Hepatocyte (in vitro differentiated cells): ENCODE measurements at regions not wholly inside any gene's neighbourhood (a gene's known extent, or its start where the extent isn't known, plus 50 kb on each side); places are given as distances from the start of the nearest gene placed in this dataset.

Experiments
- DNase-seq: peaks from one replicate; pipeline ENCODE4 v3.0.0-alpha.2; 2016; ENCODE audit warnings: low spot score
- H2AFZ ChIP-seq: fragments of 200-600 bp; sonication (generic); 2 replicates; pipeline ENCODE4 v1.6.0; 2016; ENCODE audit warnings: antibody characterized with exemption, mild to moderate bottlenecking
- H3K27ac ChIP-seq: fragments of 200-600 bp; sonication (generic); 2 replicates; pipeline ENCODE4 v1.5.1; 2016; ENCODE audit warnings: mild to moderate bottlenecking
- H3K27me3 ChIP-seq: fragments of 200-600 bp; sonication (generic); 2 replicates; pipeline ENCODE4 v1.6.1; 2016
- H3K36me3 ChIP-seq: fragments of 200-600 bp; sonication (generic); replicated peaks from 2 replicates; pipeline ENCODE4 v1.5.1; 2016; ENCODE audit warnings: low read depth; ENCODE audit not compliant: insufficient read depth
- H3K4me1 ChIP-seq: fragments of 200-600 bp; sonication (generic); 2 replicates; pipeline ENCODE4 v1.5.1; 2016; ENCODE audit warnings: mild to moderate bottlenecking, moderate library complexity; ENCODE audit not compliant: insufficient read depth
- H3K4me2 ChIP-seq: fragments of 200-600 bp; sonication (generic); 2 replicates; pipeline ENCODE4 v1.6.0; 2016
- H3K4me3 ChIP-seq: fragments of 200-600 bp; sonication (generic); 2 replicates; pipeline ENCODE4 v1.5.1; 2016; ENCODE audit warnings: mild to moderate bottlenecking
- H3K79me2 ChIP-seq: fragments of 200-600 bp; sonication (generic); 2 replicates; pipeline ENCODE4 v1.6.0; 2017; ENCODE audit warnings: mild to moderate bottlenecking
- H3K9me2 ChIP-seq: fragments of 200-600 bp; sonication (generic); replicated peaks from 2 replicates; pipeline ENCODE4 v1.6.0; 2017; ENCODE audit warnings: mild to moderate bottlenecking; ENCODE audit not compliant: insufficient read depth
- H3K9me3 ChIP-seq: fragments of 200-600 bp; sonication (generic); 2 replicates; pipeline ENCODE4 v1.5.1; 2016; ENCODE audit warnings: low read depth, mild to moderate bottlenecking
- H4K20me1 ChIP-seq: fragments of 200-600 bp; sonication (generic); 2 replicates; pipeline ENCODE4 v1.6.0; 2016; ENCODE audit warnings: mild to moderate bottlenecking; ENCODE audit not compliant: insufficient read depth, poor library complexity, severe bottlenecking
- CTCF ChIP-seq: fragments of 200-600 bp; sonication (generic); IDR thresholded peaks from 2 replicates; pipeline ENCODE4 v1.5.1; 2016; ENCODE audit warnings: antibody characterized with exemption, mild to moderate bottlenecking; ENCODE audit not compliant: poor library complexity
- EZH2 ChIP-seq: fragments of 200-600 bp; sonication (generic); IDR thresholded peaks from 2 replicates; pipeline ENCODE4 v1.6.1; 2016; ENCODE audit warnings: antibody characterized with exemption, mild to moderate bottlenecking, borderline replicate concordance
- EZH2phosphoT487 ChIP-seq: fragments of 200-600 bp; sonication (generic); IDR thresholded peaks from one replicate; pipeline ENCODE4 v1.6.1; 2018; ENCODE audit warnings: antibody characterized with exemption, mild to moderate bottlenecking, low read depth, moderate library complexity; ENCODE audit not compliant: unreplicated experiment, severe bottlenecking
- WGBS: methylation state at CpG from one replicate; pipeline ENCODE4 v1.1.6; 2016; ENCODE audit warnings: low lambda C conversion rate; ENCODE audit errors: missing lambda C conversion rate; 5-methylcytosine and 5-hydroxymethylcytosine counted together

DNA sequence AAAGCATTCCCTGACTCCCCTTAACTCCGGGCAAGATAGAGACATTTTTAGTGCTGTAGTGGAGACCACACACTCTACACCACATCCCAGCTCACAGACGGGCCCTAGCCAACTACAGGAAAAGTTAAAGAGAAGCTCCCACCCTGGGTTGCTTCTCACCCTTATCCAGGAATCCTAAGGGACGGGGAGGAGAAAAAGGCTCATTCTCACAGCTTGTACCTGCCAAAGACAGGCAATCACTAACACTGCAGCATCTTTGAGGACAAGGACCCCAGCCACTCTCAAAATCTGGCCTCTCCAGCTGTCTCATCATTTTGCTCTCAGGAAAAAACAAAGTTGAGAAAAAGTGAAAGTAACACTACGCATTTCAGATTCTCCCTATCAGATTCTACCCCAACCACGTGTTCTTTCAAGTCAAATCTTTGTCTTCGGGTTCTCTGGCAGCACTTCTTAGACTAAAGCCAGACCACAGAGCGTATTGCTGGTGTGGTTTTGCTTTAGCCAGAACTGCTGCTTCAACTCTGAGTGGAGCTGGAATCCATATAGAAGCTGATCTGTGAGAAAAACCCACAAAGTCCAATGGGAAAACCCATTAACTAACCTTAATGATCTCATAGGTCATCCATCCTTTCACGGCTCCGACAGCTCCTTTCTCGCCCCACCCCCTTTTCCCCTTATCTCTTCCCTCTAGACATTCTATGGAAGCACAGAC is 605.9 kb upstream of the DIPK2B start:
- H4K20me1 ChIP-seq: no peaks in the 10 kb centered on the region
- peak; percentile 24 for DNase-seq
- H3K4me3 ChIP-seq: no peak overlapping the region
- no peaks in the 10 kb centered on the region for H3K4me1 ChIP-seq
- no peaks in the 10 kb centered on the region for H3K9me3 ChIP-seq
- no peaks in the 10 kb centered on the region for H3K27me3 ChIP-seq
- H3K9me2 ChIP-seq: no peaks in the 10 kb centered on the region
- 53% methylated on average over 10 of the region's 10 CpGs for WGBS
- H3K79me2 ChIP-seq: peaks cover 18% of the 10 kb centered on the region
- TF ChIP-seq CTCF: no peak
- TF ChIP-seq EZH2: no peak
- TF ChIP-seq EZH2phosphoT487: no peak
- H2AFZ ChIP-seq: no peak overlapping the region
- H3K36me3 ChIP-seq: no peaks in the 10 kb centered on the region
- H3K4me2 ChIP-seq: peak overlapping the region; percentile 55
- peak overlapping the region; percentile 86 for H3K27ac ChIP-seq

DNA sequence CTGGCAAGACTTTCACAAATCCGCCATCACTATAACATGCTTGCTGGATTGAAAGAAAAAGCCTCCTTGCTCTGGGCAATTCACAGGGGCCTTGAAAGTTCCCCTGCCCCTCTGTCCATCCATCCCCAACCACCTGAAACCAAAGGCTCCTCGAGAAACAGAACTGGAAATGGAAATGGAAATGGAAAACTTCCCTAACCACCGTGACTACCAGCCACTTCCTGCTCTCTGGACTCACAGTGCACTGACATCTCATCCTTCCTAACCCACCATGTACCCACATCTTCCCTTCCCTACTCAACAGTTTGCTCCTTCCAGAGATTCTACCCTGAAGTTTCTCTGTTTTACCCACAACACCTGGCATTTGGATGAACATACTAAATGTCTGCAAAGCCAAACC is 603.6 kb upstream of the DIPK2B start:
- Histone ChIP-seq H3K4me1 (no peaks in the 10 kb centered on the region), H4K20me1 (no peaks in the 10 kb centered on the region), H3K79me2 (peaks cover 16% of the 10 kb centered on the region), H3K27me3 (no peaks in the 10 kb centered on the region), H3K4me2 (no peak overlapping the region), H3K36me3 (no peaks in the 10 kb centered on the region), H3K27ac (no peak overlapping the region), H2AFZ (no peak overlapping the region), H3K9me2 (no peaks in the 10 kb centered on the region), H3K9me3 (no peaks in the 10 kb centered on the region), H3K4me3 (no peak overlapping the region)
- no peak for DNase-seq
- no peak for TF ChIP-seq EZH2
- no peak for TF ChIP-seq EZH2phosphoT487
- TF ChIP-seq CTCF: no peak
- WGBS: 79% methylated on average over 3 of the region's 3 CpGs

- H3K4me3 ChIP-seq: no peak overlapping the region
- H3K27ac ChIP-seq: peak overlapping the region; percentile 52
- H3K4me2 ChIP-seq: no peak overlapping the region
These were observed 602.8 kb upstream of the DIPK2B start for GRCh38 chrX:45803383-45803921.

More at GRCh38 chrX:45803383-45803921, 602.8 kb upstream of the DIPK2B start:
- no peaks in the 10 kb centered on the region for H3K9me3 ChIP-seq
- no peak overlapping the region for H2AFZ ChIP-seq
- peaks cover 16% of the 10 kb centered on the region for H3K79me2 ChIP-seq
- H3K4me1 ChIP-seq: no peaks in the 10 kb centered on the region
- H4K20me1 ChIP-seq: no peaks in the 10 kb centered on the region
- no peak for TF ChIP-seq EZH2phosphoT487
- no peak for TF ChIP-seq EZH2
- no peak for TF ChIP-seq CTCF
- WGBS: 70% methylated on average over 4 of the region's 4 CpGs
- H3K27me3 ChIP-seq: no peaks in the 10 kb centered on the region
- no peaks in the 10 kb centered on the region for H3K36me3 ChIP-seq
- H3K9me2 ChIP-seq: no peaks in the 10 kb centered on the region
- no peak for DNase-seq
